Fibroblast of lung (primary cell): ENCODE measurements at regions not wholly inside any gene's neighbourhood (a gene's known extent, or its start where the extent isn't known, plus 50 kb on each side); places are given as distances from the start of the nearest gene placed in this dataset.
A peak's percentile ranks its signal among the peaks of the same experiment; 100 is the strongest.

Experiments
- DNase-seq, 2 donors: peaks; one replicate each; pipeline versions ENCODE4 v3.0.0 to v3.0.0-alpha.2; 2010; ENCODE audit warnings: low read depth in 2 of 2
- H2AFZ ChIP-seq: 2 replicates; pipeline ENCODE4 v1.5.1; 2012; ENCODE audit warnings: low read length, control low read depth, inconsistent platforms
- H3K27ac ChIP-seq: 2 replicates; pipeline ENCODE4 v1.5.1; 2011; ENCODE audit warnings: low read length, control low read depth; ENCODE audit not compliant: insufficient read depth
- H3K27me3 ChIP-seq: 2 replicates; pipeline ENCODE4 v1.5.1; 2011; ENCODE audit warnings: mild to moderate bottlenecking, low read length; ENCODE audit not compliant: control insufficient read depth, insufficient read depth
- H3K36me3 ChIP-seq: 2 replicates; pipeline ENCODE4 v1.5.1; 2011; ENCODE audit warnings: low read length; ENCODE audit not compliant: control insufficient read depth, insufficient read depth
- H3K4me1 ChIP-seq: 2 replicates; pipeline ENCODE4 v1.5.1; 2011; ENCODE audit warnings: low read length; ENCODE audit not compliant: control insufficient read depth, insufficient read depth; ENCODE audit errors: extremely low read depth
- H3K4me2 ChIP-seq: 2 replicates; pipeline ENCODE4 v1.5.1; 2011; ENCODE audit warnings: low read length, control low read depth; ENCODE audit not compliant: insufficient read depth; ENCODE audit errors: extremely low read depth
- H3K4me3 ChIP-seq, 4 experiments: fragments of 200-600 bp in 1 of 4; sonication (generic) in 1 of 4; replicated peaks in 1 of 4; 2 replicates each; pipeline ENCODE4 v1.5.1; 2011 to 2016; ENCODE audit warnings: low read length in 4 of 4, low read depth in 3 of 4, mild to moderate bottlenecking in 3 of 4, control low read depth in 2 of 4, inconsistent platforms in 1 of 4, mixed read lengths in 1 of 4; ENCODE audit not compliant: insufficient read depth in 1 of 4; ENCODE audit errors: control extremely low read depth in 1 of 4
- H3K79me2 ChIP-seq: 2 replicates; pipeline ENCODE4 v1.5.1; 2012; ENCODE audit warnings: mild to moderate bottlenecking, low read length, inconsistent platforms; ENCODE audit not compliant: control insufficient read depth, insufficient read depth
- H3K9ac ChIP-seq: 2 replicates; pipeline ENCODE4 v1.5.1; 2011; ENCODE audit warnings: mild to moderate bottlenecking, low read length, control low read depth; ENCODE audit not compliant: insufficient read depth
- H3K9me3 ChIP-seq: 2 replicates; pipeline ENCODE4 v1.5.1; 2012; ENCODE audit warnings: low read depth, low read length; ENCODE audit not compliant: control insufficient read depth, insufficient read depth
- H4K20me1 ChIP-seq: 2 replicates; pipeline ENCODE4 v1.5.1; 2011; ENCODE audit warnings: low read length; ENCODE audit not compliant: control insufficient read depth, insufficient read depth; ENCODE audit errors: extremely low read depth
- EZH2 ChIP-seq: IDR thresholded peaks from 2 replicates; pipeline ENCODE4 v1.5.1; 2012; ENCODE audit warnings: low read length, control low read depth, mild to moderate bottlenecking; ENCODE audit errors: missing control alignments
- TF ChIP-seq, protein P1 (sequence below), 2 donors: IDR thresholded peaks in 1 of 2; conservative IDR thresholded peaks in 1 of 2; 1 replicate in 1 of 2; 2 replicates in 1 of 2; pipeline ENCODE4 v1.5.1; 2011 to 2012; ENCODE audit warnings: low read length in 2 of 2, control low read depth in 1 of 2, inconsistent platforms in 1 of 2, low read depth in 1 of 2, mild to moderate bottlenecking in 1 of 2

DNA sequence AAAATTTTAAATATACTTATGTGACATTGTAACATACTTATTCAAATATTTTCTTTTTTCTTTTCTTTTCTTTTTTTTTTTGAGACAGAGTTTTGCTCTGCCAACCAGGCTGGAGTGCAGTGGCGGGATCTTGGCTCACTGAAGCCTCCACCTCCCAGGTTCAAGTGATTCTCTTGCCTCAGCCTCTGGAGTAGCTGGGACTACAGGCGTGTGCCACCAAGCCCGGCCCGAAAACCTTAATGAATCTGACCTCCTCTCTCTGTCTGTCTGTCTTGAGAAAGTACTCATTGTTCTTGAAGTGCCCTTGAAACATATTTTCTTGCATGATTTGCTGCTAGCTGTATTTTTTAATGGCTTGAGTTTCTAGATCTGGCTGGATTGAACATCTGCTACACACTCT, 136.8 kb downstream of the ANAPC4 start:
- Histone ChIP-seq H3K36me3 (no peaks in the 10 kb centered on the region), H3K79me2 (no peaks in the 10 kb centered on the region), H3K4me1 (no peaks in the 10 kb centered on the region), H2AFZ (no peak overlapping the region), H3K27me3 (no peaks in the 10 kb centered on the region), H3K9me3 (no peaks in the 10 kb centered on the region), H4K20me1 (no peaks in the 10 kb centered on the region), H3K4me2 (no peak overlapping the region), H3K4me3 (no peak overlapping the region), H3K27ac (no peak overlapping the region), H3K9ac (no peak overlapping the region)
- DNase-seq, result no peak
- TF ChIP-seq EZH2, result no peak
- TF ChIP-seq, protein P1, sequence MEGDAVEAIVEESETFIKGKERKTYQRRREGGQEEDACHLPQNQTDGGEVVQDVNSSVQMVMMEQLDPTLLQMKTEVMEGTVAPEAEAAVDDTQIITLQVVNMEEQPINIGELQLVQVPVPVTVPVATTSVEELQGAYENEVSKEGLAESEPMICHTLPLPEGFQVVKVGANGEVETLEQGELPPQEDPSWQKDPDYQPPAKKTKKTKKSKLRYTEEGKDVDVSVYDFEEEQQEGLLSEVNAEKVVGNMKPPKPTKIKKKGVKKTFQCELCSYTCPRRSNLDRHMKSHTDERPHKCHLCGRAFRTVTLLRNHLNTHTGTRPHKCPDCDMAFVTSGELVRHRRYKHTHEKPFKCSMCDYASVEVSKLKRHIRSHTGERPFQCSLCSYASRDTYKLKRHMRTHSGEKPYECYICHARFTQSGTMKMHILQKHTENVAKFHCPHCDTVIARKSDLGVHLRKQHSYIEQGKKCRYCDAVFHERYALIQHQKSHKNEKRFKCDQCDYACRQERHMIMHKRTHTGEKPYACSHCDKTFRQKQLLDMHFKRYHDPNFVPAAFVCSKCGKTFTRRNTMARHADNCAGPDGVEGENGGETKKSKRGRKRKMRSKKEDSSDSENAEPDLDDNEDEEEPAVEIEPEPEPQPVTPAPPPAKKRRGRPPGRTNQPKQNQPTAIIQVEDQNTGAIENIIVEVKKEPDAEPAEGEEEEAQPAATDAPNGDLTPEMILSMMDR (conservative IDR thresholded peaks at IDR 0.05 in 1 of 2, IDR thresholded peaks at IDR 0.05 in 1 of 2; ENCODE audit: low read depth in 1 of 2, low read length in 2 of 2), result no peak

DNA sequence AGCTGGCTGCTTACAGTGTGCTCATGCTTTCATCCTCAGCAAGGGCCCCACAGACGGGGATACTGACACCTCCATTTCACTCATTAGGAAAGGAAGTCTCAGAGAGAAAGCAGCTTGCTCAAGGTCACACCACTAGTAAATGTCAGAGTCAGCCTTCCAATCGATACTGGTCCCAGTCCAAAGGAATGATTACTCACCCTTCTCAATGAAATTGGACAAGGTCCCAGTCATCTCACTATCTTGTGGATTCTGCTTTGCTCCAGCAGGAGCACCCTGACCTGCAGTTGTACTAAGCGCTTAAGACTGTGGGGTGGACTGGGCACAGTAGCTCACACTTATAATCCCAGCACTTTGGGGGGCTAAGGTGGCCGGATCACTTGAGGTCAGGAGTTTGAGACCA, 132.2 kb upstream of the SLC34A2 start:
- TF ChIP-seq, protein P1 (conservative IDR thresholded peaks at IDR 0.05 in 1 of 2, IDR thresholded peaks at IDR 0.05 in 1 of 2; ENCODE audit: low read depth in 1 of 2, low read length in 2 of 2), result no peak
- no peak for TF ChIP-seq EZH2
- no peak overlapping the region for H2AFZ ChIP-seq
- no peak overlapping the region for H3K4me2 ChIP-seq
- no peaks in the 10 kb centered on the region for H3K36me3 ChIP-seq
- no peaks in the 10 kb centered on the region for H3K27me3 ChIP-seq
- H3K9ac ChIP-seq, result no peak overlapping the region
- H4K20me1 ChIP-seq, result no peaks in the 10 kb centered on the region
- H3K9me3 ChIP-seq, result no peaks in the 10 kb centered on the region
- peak in 1 of 2 donors; percentile 9 for DNase-seq
- no peak overlapping the region for H3K27ac ChIP-seq
- H3K4me1 ChIP-seq, result no peaks in the 10 kb centered on the region
- no peak overlapping the region for H3K4me3 ChIP-seq
- H3K79me2 ChIP-seq, result no peaks in the 10 kb centered on the region

DNA sequence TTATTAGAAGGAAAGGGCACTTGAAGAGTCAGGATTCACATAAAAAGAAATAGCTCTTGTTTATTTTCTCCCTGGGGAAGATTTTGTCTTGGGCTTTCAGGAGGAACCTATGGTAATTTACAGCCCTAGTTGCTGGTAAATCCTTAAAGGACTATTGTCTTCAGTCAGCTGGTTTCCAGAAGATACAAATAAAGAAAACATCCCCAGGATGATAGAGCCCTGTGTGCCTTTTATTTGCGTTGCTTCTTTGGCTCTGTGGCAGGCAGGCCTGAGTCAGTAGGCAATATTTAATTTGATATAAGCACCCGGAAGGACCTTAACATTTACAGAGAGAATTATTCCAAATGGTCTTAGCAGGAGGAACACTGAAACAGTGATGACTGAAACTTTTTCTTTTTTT, 131.0 kb upstream of the SLC34A2 start:
- Histone ChIP-seq H3K9ac (no peak overlapping the region), H3K36me3 (no peaks in the 10 kb centered on the region), H3K27me3 (no peaks in the 10 kb centered on the region), H4K20me1 (no peaks in the 10 kb centered on the region), H3K79me2 (no peaks in the 10 kb centered on the region), H3K4me3 (no peak overlapping the region), H3K9me3 (no peaks in the 10 kb centered on the region), H3K27ac (no peak overlapping the region), H3K4me1 (no peaks in the 10 kb centered on the region), H2AFZ (no peak overlapping the region), H3K4me2 (no peak overlapping the region)
- no peak for DNase-seq
- TF ChIP-seq EZH2, result no peak
- TF ChIP-seq, protein P1 (conservative IDR thresholded peaks at IDR 0.05 in 1 of 2, IDR thresholded peaks at IDR 0.05 in 1 of 2; ENCODE audit: low read depth in 1 of 2, low read length in 2 of 2), result no peak
